ENCODE measurements at regions not wholly inside any gene's neighbourhood (a gene's known extent, or its start where the extent isn't known, plus 50 kb on each side); places are given as distances from the start of the nearest gene placed in this dataset.

DNA sequence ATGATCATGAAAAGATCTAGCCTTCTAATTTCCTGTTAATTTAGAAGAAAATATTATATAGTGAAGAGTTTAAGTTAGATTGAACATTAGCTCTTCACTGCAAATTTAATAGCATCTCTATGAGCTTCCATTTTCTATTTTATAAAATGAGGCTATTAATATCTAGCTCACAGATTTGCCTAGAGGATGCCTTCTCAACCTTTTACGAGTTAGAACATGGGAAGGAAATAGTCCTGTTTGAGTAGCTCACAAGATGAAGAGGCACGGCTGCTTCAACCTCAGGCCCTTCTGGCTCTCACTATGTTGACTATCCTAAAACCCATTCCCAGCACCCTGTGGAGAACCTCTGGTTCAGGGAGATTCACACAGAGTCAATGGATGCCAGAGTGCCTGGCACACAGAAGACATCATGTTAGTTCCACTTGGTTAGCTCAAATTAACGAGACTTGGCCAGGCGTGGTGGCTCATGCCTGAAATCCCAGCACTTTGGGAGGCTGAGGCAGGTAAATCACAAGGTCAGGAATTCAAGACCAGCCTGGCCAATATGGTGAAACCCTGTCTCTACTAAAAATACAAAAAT is 97.9 kb upstream of the GUCY1A1 start:
- DNase-seq (ENCODE audit: low read depth): no peak
- in situ Hi-C loops (cut with HindIII; ENCODE audit: low pct_unique_long_range_greater_than_20kb, low sequenced_read_pairs): no loop called here

DNA sequence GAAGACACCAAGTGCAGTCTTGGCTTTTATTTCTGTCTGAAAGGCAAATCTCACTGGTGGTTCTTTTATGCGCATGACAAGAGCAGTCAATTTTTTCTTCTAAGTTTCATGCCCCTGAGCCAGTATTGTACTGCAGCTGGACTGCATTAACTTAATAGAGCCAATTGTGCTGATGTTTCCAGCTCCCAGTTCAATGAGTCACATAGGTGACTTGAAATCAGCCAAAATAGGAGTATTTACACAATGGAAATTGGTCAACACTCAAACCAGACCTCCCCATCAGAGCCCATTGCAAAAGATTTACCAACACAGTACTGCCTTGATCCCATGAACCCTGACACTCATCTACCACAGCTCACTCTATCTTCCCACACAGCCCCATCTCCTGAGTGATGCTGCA is 100.3 kb upstream of the GUCY1A1 start:
- DNase-seq (ENCODE audit: low read depth): no peak
- in situ Hi-C loops (cut with HindIII; ENCODE audit: low pct_unique_long_range_greater_than_20kb, low sequenced_read_pairs): no loop called here

DNA sequence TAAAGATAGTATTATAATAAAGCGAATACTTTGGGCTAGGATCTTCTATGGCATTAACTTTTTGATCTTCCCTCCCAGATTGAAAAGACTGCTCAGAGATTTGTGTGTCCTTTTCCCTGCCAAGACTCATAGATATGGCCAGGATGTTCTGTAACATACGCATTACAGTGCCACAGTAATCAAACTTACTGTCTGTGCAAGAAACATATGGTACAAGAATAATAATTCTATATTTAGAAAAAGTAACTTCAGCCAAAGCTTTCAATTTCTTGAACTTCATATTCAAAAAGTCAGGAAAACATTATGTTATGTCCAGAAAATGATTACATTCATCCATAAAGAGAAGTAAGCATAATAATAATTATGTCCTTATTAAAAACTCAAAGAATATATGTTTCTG is 100.9 kb upstream of the GUCY1A1 start:
- in situ Hi-C loops (cut with HindIII; ENCODE audit: low pct_unique_long_range_greater_than_20kb, low sequenced_read_pairs): no loop called here
- DNase-seq (ENCODE audit: low read depth): no peak

DNA sequence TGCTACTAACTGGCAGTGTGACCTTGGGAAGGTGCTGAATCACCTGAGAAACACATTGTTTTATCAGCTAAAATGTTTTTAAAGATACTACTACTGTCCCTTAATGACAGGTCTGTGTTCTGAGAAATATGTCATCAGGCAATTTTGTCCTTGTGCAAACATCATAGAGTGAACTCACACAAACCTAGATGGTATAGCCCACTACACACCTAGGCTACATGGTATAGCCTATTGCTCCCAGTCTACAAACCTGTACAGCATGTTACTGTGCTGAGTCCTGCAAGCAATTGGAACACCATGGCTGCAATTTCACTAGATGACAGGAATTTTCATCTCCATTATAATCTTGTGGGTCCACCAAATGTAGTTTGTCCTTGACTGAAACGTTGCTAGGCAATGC is 101.3 kb upstream of the GUCY1A1 start:
- in situ Hi-C loops (cut with HindIII; ENCODE audit: low pct_unique_long_range_greater_than_20kb, low sequenced_read_pairs): no loop called here
- DNase-seq (ENCODE audit: low read depth): no peak

DNA sequence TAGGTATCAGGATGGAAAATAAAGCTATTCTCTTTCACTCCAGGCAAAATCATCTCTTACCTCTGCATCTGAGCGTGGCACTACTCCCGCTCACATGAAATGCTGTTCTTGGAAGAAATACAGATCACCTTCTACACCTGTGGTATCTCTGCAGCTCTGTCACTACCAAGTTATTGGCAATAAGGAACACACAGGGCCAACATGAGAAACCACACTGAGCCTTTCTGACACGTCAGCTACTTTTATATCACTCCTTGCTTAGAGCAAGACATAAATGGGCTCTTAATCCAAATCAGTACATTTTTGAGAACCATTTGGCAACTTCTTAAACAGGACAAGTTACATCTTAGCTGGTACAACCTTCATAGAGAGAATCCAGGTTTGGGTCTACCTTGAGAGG is 101.8 kb upstream of the GUCY1A1 start:
- no peak for DNase-seq (ENCODE audit: low read depth)
- in situ Hi-C loops (cut with HindIII; ENCODE audit: low pct_unique_long_range_greater_than_20kb, low sequenced_read_pairs): no loop called here

DNA sequence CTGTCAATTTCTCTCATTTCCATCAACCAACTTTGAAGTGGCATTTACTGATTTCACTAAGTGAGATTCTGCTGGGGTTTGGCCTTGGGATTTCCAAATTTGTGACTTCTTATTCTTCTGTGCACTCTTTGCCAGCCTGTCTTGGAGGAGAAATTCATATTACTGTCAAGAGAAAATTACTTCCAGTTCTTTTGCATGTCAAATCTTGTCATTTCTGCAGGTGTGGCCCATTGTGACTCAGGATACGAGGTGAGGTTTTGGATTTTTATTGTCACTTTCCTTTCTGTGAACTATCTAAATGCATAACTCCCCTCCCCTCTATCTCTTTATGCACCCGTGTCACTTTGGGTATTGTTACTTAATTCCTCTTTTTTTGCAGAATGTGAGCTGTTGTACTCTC is 102.6 kb upstream of the GUCY1A1 start:
- DNase-seq (ENCODE audit: low read depth): no peak
- in situ Hi-C loops (cut with HindIII; ENCODE audit: low pct_unique_long_range_greater_than_20kb, low sequenced_read_pairs): no loop called here

DNA sequence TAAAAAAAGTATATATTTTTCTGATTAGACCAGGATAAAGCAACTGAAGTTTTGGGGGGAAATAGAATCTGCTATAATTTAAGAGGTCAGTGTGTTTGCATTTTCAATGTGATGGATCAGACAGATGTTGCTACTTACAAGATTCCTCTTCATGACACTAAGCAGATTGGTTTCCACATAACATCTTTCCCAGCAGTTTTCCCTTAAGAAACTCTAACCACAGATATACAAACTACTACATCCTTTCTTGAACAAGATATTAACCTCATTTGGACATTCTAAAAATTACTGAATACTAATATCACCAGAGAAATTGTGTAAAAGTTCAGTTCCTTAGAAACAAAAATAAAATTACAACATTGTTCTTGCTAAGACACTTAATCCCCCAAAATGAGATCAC is 106.7 kb upstream of the GUCY1A1 start:
- no peak for DNase-seq (ENCODE audit: low read depth)
- in situ Hi-C loops (cut with HindIII; ENCODE audit: low pct_unique_long_range_greater_than_20kb, low sequenced_read_pairs): no loop called here

DNA sequence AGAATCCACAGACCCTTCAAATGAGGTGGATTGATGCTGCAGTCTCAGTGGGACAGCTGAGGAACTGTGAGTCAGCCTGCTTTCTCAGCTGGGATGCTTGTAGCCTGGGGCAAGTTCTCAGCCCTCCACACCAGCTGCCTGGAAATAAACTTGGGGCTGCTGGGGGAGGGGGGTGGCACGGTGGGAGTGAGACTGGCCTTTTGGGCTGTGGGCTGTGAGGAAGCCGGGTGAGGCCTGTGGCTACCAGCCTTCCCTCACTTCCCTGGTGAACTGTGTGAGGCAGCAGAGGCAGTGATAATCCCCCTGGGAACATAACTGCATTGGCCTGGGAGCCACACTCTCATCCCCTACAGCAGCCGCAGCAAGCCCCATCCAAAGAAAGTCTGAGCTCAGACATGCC is 114.5 kb upstream of the GUCY1A1 start:
- in situ Hi-C loops (cut with HindIII; ENCODE audit: low pct_unique_long_range_greater_than_20kb, low sequenced_read_pairs): no loop called here
- no peak for DNase-seq (ENCODE audit: low read depth)

DNA sequence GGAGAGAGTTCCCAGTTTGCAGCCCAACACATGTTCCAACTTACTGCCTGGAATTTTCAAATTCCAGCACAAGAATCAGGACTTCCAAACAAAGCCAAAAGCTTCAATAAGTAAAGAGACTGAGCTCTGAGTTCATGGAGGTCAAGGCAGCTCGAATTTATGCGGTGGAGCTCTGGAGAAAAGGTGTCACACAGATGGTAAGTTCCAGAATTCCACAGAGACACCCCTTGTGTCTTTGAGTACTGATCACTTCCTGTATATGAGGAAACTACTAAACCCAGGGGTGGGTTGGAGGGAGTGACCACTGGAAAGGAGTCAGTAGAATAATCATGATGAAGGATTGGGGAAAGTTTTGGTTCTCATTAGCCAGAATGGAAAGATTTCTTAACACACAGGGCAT is 118.5 kb upstream of the GUCY1A1 start:
- in situ Hi-C loops (cut with HindIII; ENCODE audit: low pct_unique_long_range_greater_than_20kb, low sequenced_read_pairs): no loop called here
- no peak for DNase-seq (ENCODE audit: low read depth)

DNA sequence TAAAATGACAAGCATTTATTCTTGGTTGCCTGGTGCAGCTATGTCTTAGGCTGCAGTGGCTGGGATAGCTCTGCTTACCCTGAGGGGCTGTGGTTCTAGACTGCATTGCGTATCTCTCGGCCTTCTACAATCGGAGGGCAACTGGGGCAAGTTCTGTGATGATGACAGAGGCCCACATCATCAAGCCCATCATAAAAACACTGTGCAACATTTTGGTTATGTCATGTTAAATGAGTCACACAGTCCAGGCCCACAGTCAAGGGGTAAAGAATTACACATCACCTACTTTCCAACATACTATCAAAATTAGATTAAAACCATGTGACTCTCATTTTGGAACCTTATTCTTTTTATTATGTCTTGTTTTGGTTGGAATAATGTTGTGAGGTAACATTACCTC is 120.2 kb upstream of the GUCY1A1 start:
- in situ Hi-C loops (cut with HindIII; ENCODE audit: low pct_unique_long_range_greater_than_20kb, low sequenced_read_pairs): no loop called here
- no peak for DNase-seq (ENCODE audit: low read depth)

DNA sequence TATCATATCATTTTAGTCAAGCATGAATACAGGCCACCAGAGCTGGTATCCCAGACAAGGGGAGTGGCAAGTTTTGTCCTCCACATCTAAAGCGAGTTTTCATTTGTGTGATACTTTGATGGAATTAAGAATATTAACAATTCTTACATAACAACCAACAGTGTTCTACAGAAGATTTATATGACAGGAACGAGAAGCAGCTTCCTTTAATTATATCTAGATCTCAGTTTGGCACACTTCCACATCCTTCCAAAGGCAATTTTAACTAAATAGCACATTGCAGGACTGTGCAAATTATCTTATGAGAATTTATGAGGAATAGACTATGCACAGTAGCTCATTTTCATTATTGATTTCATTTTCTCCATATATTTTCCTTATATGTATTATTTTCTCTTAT is 121.2 kb upstream of the GUCY1A1 start:
- DNase-seq (ENCODE audit: low read depth): no peak
- in situ Hi-C loops (cut with HindIII; ENCODE audit: low pct_unique_long_range_greater_than_20kb, low sequenced_read_pairs): no loop called here

DNA sequence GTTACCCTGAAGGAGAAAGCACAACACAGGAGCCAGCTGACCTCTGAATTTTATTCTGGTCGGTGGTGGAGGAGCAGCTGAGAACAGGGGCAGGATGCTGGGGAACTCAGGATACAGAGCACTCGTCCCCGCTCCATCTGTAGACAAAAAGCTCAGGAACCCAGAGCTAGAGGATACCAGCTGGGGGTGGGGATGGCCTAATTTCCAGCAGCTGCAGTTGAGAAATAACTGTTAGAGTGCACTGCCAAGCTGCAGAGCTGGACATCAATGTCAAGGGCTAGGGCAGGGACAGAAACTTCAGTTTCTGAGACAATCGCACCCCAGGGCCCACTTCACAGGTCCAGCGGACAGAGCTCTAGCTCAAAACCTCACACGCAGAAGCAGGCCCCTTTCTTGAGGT is 122.1 kb upstream of the GUCY1A1 start:
- no peak for DNase-seq (ENCODE audit: low read depth)
- in situ Hi-C loops (cut with HindIII; ENCODE audit: low pct_unique_long_range_greater_than_20kb, low sequenced_read_pairs): no loop called here

DNA sequence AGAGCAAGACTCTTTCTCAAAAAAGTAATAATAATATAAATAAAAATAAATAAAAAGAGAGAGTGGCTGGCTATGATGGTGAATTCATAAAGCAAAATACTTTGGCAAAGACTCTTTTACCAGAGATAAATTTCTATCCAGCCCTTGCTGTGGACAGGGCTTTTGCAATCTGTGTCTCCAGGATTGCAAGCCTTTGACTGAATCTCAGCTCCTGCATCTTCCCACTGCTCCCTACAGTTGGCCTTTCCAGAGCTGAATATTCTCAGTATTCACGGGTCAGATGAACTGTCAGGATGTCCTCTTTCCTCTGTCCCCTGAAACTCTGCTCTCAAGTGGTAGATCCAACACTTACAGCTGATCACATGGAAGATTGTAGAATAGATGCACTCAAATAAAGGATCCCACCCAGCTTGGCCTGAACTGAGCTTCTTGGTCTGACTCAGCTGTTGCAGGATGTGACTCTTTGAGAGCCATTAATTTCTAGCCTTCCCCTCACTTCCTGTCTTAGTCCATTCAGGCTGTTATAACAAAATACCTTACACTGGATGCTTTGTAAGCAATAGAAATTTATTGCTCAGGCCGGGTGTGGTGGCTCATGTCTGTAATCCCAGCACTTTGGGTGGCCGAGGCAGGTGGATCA is 123.4 kb upstream of the GUCY1A1 start:
- in situ Hi-C loops (cut with HindIII; ENCODE audit: low pct_unique_long_range_greater_than_20kb, low sequenced_read_pairs): no loop called here
- DNase-seq (ENCODE audit: low read depth): no peak

DNA sequence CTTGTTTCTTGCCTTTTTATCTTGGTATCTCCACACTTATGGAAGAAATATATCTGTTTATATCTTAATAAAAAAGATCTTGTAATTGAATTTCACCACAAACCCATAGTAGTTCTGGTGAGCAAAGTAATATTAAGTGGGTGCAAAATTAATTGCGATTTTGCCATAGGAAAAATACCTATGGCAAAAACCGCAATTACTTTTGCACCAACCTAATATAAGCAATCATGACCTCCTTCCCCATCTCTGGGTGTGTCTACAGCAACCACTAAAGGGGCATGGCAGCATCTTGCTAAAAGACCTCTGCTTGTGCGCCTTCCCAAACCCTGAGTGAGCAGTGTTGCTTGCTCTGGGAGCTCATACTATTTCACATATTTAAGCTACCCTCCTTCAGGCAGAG is 124.2 kb upstream of the GUCY1A1 start:
- in situ Hi-C loops (cut with HindIII; ENCODE audit: low pct_unique_long_range_greater_than_20kb, low sequenced_read_pairs): no loop called here
- no peak for DNase-seq (ENCODE audit: low read depth)

DNA sequence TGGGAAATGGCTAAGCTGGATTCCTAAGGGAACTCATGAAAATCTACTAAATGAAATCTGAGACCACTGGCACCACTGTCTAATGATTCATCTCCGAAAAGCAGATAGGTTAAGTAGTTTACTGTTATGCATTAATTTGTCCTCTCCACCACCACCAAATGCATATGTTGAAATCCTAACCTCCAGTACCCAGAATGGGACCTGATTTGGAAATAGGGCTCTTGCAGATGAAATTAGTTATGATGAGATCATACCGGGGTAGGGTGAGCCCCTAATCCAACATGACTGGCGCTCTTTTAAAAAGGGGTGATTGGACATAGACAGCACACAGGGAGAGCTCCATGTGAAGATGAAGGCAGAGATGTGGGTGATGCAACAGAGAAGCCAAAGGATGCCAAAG is 124.9 kb upstream of the GUCY1A1 start:
- no peak for DNase-seq (ENCODE audit: low read depth)
- in situ Hi-C loops (cut with HindIII; ENCODE audit: low pct_unique_long_range_greater_than_20kb, low sequenced_read_pairs): no loop called here

DNA sequence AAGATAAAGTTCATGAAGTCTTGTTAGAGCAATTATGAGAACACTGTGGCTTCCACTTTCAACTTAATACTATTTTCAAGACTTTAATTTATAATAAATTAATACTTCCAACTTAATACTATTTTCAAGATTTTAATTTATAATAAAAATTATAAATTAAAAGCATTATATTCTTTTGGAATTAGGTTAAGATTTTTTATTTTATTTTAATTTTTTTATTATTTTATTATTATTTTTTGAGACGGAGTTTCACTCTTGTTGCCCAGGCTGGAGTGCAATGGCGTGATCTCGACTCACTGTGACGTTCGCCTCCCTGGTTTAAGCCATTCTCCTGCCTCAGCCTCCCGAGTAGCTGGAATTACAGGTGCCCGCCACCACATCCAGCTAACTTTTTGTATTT is 126.0 kb upstream of the GUCY1A1 start:
- in situ Hi-C loops (cut with HindIII; ENCODE audit: low pct_unique_long_range_greater_than_20kb, low sequenced_read_pairs): no loop called here

DNA sequence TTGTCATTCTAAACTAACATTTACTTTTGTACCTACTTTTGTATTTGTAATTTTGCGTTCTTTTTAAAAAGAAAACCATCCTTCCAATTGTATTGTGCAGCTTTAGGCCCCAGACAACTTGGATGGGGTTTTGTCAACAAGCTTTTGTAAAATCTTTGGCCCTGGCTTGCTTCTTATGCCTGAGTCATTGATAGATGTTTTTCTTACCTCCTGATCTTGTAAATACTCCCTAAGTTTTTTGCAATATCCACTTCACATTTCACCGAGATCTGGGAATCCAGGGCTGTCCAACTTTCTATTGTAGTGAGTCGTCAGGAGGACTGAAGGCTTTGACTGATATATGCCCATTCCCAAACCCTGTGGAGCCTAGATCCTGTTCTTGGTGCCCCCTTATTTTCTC is 126.9 kb upstream of the GUCY1A1 start:
- DNase-seq (ENCODE audit: low read depth): no peak
- in situ Hi-C loops (cut with HindIII; ENCODE audit: low pct_unique_long_range_greater_than_20kb, low sequenced_read_pairs): no loop called here

More for the DNA sequence above, 126.0 kb upstream of the GUCY1A1 start:
- DNase-seq (ENCODE audit: low read depth): no peak

DNA sequence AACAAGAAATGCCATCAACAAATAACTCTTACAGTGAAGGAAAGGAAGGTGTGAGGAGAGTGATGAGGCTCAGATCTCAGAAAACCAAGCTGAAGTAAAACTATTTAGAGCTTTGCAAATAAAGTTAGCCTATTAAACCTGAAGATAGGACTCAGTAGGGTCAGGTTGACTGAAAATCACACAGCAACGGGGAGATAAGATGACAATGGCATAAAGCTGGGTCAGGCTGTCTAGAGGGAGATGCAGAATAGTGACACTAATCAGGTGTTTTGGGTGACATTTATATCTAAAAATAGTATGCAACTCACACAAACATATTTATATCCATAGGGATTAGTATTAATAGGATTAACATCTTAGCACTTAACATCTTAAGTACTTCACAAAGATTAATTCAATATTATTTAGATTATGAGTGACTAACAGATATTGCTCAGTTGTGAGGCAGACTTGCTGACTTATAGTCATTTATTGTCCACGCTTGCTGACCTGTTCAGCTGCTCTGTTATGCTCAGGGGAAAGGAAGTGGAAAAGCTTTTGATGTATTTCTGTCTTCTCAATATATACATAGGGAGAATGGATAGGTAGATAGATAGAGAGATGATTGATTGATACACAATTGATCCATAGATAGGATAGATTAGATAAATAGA is 130.7 kb upstream of the GUCY1A1 start:
- DNase-seq (ENCODE audit: low read depth): no peak
- in situ Hi-C loops (cut with HindIII; ENCODE audit: low pct_unique_long_range_greater_than_20kb, low sequenced_read_pairs): no loop called here

DNA sequence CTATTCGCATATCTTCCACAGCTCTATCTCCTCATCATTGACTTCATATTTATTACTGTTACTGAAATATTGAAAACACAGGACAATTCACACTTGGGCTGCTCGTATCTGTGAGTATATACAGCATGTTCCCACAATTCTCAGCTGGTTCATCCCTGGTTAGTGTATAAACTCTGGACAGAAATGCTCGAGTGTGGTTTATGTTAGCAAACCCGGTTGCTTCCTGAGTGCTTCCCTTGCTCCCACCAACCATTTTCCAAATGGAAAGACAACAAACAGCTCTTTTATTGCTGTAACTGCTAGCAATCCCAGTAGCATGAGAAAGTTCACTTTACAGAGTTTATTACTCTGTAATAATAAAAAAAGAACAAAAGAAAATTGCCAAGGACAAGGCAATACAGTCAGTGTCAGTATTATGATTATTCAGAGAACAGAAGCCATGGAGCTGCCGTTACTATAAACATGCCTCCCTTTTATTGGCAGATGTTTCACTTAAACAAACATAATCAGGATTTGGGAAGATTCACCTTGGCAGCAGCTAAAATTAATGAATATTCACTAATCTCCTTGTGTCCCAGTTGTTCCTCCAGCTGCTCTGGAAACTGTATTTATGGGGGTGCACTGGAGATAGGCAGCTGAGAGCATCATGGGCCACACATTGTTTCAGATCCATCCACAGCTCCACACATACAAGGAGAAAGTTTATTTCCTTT is 134.1 kb upstream of the GUCY1A1 start:
- in situ Hi-C loops (cut with HindIII; ENCODE audit: low pct_unique_long_range_greater_than_20kb, low sequenced_read_pairs): no loop called here
- DNase-seq (ENCODE audit: low read depth): no peak
